ENCODE measurements at regions not wholly inside any gene's neighbourhood (a gene's known extent, or its start where the extent isn't known, plus 50 kb on each side); places are given as distances from the start of the nearest gene placed in this dataset.

DNA sequence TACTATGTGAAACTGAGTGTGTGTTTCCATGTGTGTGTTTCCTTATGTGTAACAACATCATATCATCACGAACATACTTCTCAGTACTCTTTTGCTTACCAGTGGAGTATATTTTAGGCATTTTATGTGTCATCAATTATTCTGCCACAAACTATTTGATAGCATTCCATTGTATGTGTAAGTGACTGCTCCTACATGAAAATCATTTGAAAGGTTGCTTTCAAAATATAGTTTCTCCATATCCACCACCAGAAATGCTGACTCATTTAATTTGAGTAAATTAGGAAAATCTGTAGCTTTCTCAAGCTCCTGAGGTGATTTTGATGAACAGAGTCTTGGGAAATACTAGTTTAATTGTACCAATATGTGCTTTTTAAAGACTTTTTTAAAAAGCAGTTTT, 376.2 kb downstream of the PCDH18 start:
- Histone ChIP-seq H3K9me3 (ENCODE audit: control insufficient read depth, insufficient read depth, low read length) (no peaks in the 10 kb centered on the region), H3K9me2 (replicated peaks; ENCODE audit: control insufficient read depth, low read length) (no peaks in the 10 kb centered on the region), H3K4me2 (ENCODE audit: low read length) (no peak overlapping the region), H4K20me1 (ENCODE audit: control insufficient read depth, insufficient read depth, low read depth, low read length) (no peaks in the 10 kb centered on the region), H3K79me2 (ENCODE audit: control insufficient read depth, low read length) (no peaks in the 10 kb centered on the region), H3F3A (ENCODE audit: control insufficient read depth, insufficient read depth) (no peaks in the 10 kb centered on the region), H3K4me1 (ENCODE audit: control insufficient read depth, low read length) (no peaks in the 10 kb centered on the region), H3K27me3 (ENCODE audit: control insufficient read depth, low read length) (no peaks in the 10 kb centered on the region), H3K27ac (ENCODE audit: low read depth, low read length) (no peak overlapping the region), H3K36me3 (ENCODE audit: control insufficient read depth, low read length) (no peaks in the 10 kb centered on the region), H3K4me3 (ENCODE audit: low read length) (no peak overlapping the region)
- TF ChIP-seq, protein P1, sequence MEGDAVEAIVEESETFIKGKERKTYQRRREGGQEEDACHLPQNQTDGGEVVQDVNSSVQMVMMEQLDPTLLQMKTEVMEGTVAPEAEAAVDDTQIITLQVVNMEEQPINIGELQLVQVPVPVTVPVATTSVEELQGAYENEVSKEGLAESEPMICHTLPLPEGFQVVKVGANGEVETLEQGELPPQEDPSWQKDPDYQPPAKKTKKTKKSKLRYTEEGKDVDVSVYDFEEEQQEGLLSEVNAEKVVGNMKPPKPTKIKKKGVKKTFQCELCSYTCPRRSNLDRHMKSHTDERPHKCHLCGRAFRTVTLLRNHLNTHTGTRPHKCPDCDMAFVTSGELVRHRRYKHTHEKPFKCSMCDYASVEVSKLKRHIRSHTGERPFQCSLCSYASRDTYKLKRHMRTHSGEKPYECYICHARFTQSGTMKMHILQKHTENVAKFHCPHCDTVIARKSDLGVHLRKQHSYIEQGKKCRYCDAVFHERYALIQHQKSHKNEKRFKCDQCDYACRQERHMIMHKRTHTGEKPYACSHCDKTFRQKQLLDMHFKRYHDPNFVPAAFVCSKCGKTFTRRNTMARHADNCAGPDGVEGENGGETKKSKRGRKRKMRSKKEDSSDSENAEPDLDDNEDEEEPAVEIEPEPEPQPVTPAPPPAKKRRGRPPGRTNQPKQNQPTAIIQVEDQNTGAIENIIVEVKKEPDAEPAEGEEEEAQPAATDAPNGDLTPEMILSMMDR (IDR thresholded peaks at IDR 0.05; ENCODE audit: low read depth, low read length, poor library complexity, severe bottlenecking) = no peak
- TF ChIP-seq EZH2phosphoT487 (IDR thresholded peaks at IDR 0.05; ENCODE audit: borderline replicate concordance, low read length) = no peak

DNA sequence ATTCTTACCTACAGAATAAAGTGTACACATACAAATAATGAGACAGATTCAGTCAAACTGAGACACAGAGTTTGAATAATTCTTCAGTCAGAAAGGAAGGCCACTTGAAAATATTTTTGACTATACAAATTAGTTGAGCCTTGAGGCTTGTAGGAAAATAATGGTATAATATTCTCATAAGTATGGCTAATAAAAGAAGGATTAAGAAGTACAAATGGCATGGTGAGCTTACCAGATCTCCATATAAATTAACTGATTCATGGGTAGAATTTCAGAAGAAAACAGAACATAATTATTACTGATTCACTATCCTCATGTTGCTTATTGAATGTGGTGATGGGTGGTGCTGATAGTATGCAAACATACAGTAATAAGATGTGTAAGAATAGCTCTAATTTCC, 401.1 kb downstream of the PCDH18 start:
- Histone ChIP-seq H3K36me3 (ENCODE audit: control insufficient read depth, low read length) (no peaks in the 10 kb centered on the region), H3K9me3 (ENCODE audit: control insufficient read depth, insufficient read depth, low read length) (no peaks in the 10 kb centered on the region), H3K4me3 (ENCODE audit: low read length) (no peak overlapping the region), H3K27me3 (ENCODE audit: control insufficient read depth, low read length) (no peaks in the 10 kb centered on the region), H3K79me2 (ENCODE audit: control insufficient read depth, low read length) (no peaks in the 10 kb centered on the region), H3F3A (ENCODE audit: control insufficient read depth, insufficient read depth) (no peaks in the 10 kb centered on the region), H3K27ac (ENCODE audit: low read depth, low read length) (no peak overlapping the region), H3K4me2 (ENCODE audit: low read length) (no peak overlapping the region), H4K20me1 (ENCODE audit: control insufficient read depth, insufficient read depth, low read depth, low read length) (no peaks in the 10 kb centered on the region), H3K9me2 (replicated peaks; ENCODE audit: control insufficient read depth, low read length) (no peaks in the 10 kb centered on the region), H3K4me1 (ENCODE audit: control insufficient read depth, low read length) (no peaks in the 10 kb centered on the region)
- TF ChIP-seq, protein P1 (IDR thresholded peaks at IDR 0.05; ENCODE audit: low read depth, low read length, poor library complexity, severe bottlenecking) = no peak
- no peak for TF ChIP-seq EZH2phosphoT487 (IDR thresholded peaks at IDR 0.05; ENCODE audit: borderline replicate concordance, low read length)

GRCh38 chr4:137129845-137130244, 402.4 kb downstream of the PCDH18 start:
- no peaks in the 10 kb centered on the region for H3F3A ChIP-seq (ENCODE audit: control insufficient read depth, insufficient read depth)
- no peak for TF ChIP-seq EZH2phosphoT487 (IDR thresholded peaks at IDR 0.05; ENCODE audit: borderline replicate concordance, low read length)
- TF ChIP-seq, protein P1 (IDR thresholded peaks at IDR 0.05; ENCODE audit: low read depth, low read length, poor library complexity, severe bottlenecking) = no peak

GRCh38 chr4:137129441-137129840, 402.9 kb downstream of the PCDH18 start:
- H3K9me2 ChIP-seq (replicated peaks; ENCODE audit: control insufficient read depth, low read length) = no peaks in the 10 kb centered on the region
- no peaks in the 10 kb centered on the region for H3K27me3 ChIP-seq (ENCODE audit: control insufficient read depth, low read length)
- H3K4me1 ChIP-seq (ENCODE audit: control insufficient read depth, low read length) = no peaks in the 10 kb centered on the region
- TF ChIP-seq, protein P1 (IDR thresholded peaks at IDR 0.05; ENCODE audit: low read depth, low read length, poor library complexity, severe bottlenecking) = no peak
- TF ChIP-seq EZH2phosphoT487 (IDR thresholded peaks at IDR 0.05; ENCODE audit: borderline replicate concordance, low read length) = no peak
- no peak overlapping the region for H3K27ac ChIP-seq (ENCODE audit: low read depth, low read length)
- no peaks in the 10 kb centered on the region for H3K9me3 ChIP-seq (ENCODE audit: control insufficient read depth, insufficient read depth, low read length)
- H3K4me3 ChIP-seq (ENCODE audit: low read length) = no peak overlapping the region
- no peaks in the 10 kb centered on the region for H3K36me3 ChIP-seq (ENCODE audit: control insufficient read depth, low read length)
- H4K20me1 ChIP-seq (ENCODE audit: control insufficient read depth, insufficient read depth, low read depth, low read length) = no peaks in the 10 kb centered on the region
- no peaks in the 10 kb centered on the region for H3F3A ChIP-seq (ENCODE audit: control insufficient read depth, insufficient read depth)
- no peak overlapping the region for H3K4me2 ChIP-seq (ENCODE audit: low read length)
- no peaks in the 10 kb centered on the region for H3K79me2 ChIP-seq (ENCODE audit: control insufficient read depth, low read length)

More at GRCh38 chr4:137129845-137130244, 402.4 kb downstream of the PCDH18 start:
- H3K4me3 ChIP-seq (ENCODE audit: low read length) = no peak overlapping the region
- no peak overlapping the region for H3K4me2 ChIP-seq (ENCODE audit: low read length)
- H3K9me3 ChIP-seq (ENCODE audit: control insufficient read depth, insufficient read depth, low read length) = no peaks in the 10 kb centered on the region
- no peaks in the 10 kb centered on the region for H4K20me1 ChIP-seq (ENCODE audit: control insufficient read depth, insufficient read depth, low read depth, low read length)
- no peak overlapping the region for H3K27ac ChIP-seq (ENCODE audit: low read depth, low read length)
- no peaks in the 10 kb centered on the region for H3K36me3 ChIP-seq (ENCODE audit: control insufficient read depth, low read length)
- H3K9me2 ChIP-seq (replicated peaks; ENCODE audit: control insufficient read depth, low read length) = no peaks in the 10 kb centered on the region
- H3K4me1 ChIP-seq (ENCODE audit: control insufficient read depth, low read length) = no peaks in the 10 kb centered on the region
- no peaks in the 10 kb centered on the region for H3K79me2 ChIP-seq (ENCODE audit: control insufficient read depth, low read length)
- H3K27me3 ChIP-seq (ENCODE audit: control insufficient read depth, low read length) = no peaks in the 10 kb centered on the region
